Adrenal gland (tissue), 5 donors: ENCODE measurements at regions not wholly inside any gene's neighbourhood (a gene's known extent, or its start where the extent isn't known, plus 50 kb on each side); places are given as distances from the start of the nearest gene placed in this dataset.

ENCODE experiments used
- CTCF ChIP-seq, 6 experiments: fragments of 450-650 bp in 4 of 6; fragments of 200-600 bp in 2 of 6; sonication (generic) in 1 of 6; IDR thresholded peaks; 1 replicate in 5 of 6; 2 replicates in 1 of 6; pipeline versions ENCODE4 v1.5.1 to v1.8.0; 2016 to 2021; ENCODE audit warnings: antibody characterized with exemption in 6 of 6, mild to moderate bottlenecking in 2 of 6, moderate library complexity in 1 of 6
- POLR2A ChIP-seq, 2 donors: fragments of 450-650 bp; IDR thresholded peaks; one replicate each; pipeline ENCODE4 v1.6.1; 2017; ENCODE audit warnings: antibody characterized with exemption in 2 of 2, mild to moderate bottlenecking in 2 of 2, moderate library complexity in 1 of 2
- donor health status: DM: no; HTN: no; CAD: no.

- TF ChIP-seq CTCF (IDR thresholded peaks at IDR 0.05) (no peak), POLR2A (IDR thresholded peaks at IDR 0.05) (no peak)
Measured at GRCh38 chr2:66968946-66969345, 428.2 kb upstream of the ETAA1 start.
